ENCODE measurements at regions not wholly inside any gene's neighbourhood (a gene's known extent, or its start where the extent isn't known, plus 50 kb on each side); places are given as distances from the start of the nearest gene placed in this dataset.

- TF ChIP-seq FOXP2 (optimal IDR thresholded peaks at IDR 0.05; ENCODE audit: control extremely low read depth, extremely low read length, insufficient read depth), result no peak
- TF ChIP-seq EZH2 (IDR thresholded peaks at IDR 0.05), result no peak
- no peak for TF ChIP-seq POLR2AphosphoS5 (IDR thresholded peaks at IDR 0.05; ENCODE audit: borderline replicate concordance, low read depth, low read length)
Observed at GRCh38 chr16:17970816-17971331, 365.7 kb downstream of the NPIPA8 start.

All from SK-N-MC (cell line).